ENCODE measurements at regions not wholly inside any gene's neighbourhood (a gene's known extent, or its start where the extent isn't known, plus 50 kb on each side); places are given as distances from the start of the nearest gene placed in this dataset.
"Not testable (repeated sequence)": the region's sequence is repeated elsewhere in the genome, so short reads cannot be mapped to it uniquely, and the experiment has no call there.

GRCh38 chr1:99374109-99374508 is 109.8 kb downstream of the PLPPR4 start:
- DNase-seq (ENCODE audit: low read depth): no peak
- H3K4me3 ChIP-seq (ENCODE audit: low read depth, low read length): no peak overlapping the region
- TF ChIP-seq, protein P1, sequence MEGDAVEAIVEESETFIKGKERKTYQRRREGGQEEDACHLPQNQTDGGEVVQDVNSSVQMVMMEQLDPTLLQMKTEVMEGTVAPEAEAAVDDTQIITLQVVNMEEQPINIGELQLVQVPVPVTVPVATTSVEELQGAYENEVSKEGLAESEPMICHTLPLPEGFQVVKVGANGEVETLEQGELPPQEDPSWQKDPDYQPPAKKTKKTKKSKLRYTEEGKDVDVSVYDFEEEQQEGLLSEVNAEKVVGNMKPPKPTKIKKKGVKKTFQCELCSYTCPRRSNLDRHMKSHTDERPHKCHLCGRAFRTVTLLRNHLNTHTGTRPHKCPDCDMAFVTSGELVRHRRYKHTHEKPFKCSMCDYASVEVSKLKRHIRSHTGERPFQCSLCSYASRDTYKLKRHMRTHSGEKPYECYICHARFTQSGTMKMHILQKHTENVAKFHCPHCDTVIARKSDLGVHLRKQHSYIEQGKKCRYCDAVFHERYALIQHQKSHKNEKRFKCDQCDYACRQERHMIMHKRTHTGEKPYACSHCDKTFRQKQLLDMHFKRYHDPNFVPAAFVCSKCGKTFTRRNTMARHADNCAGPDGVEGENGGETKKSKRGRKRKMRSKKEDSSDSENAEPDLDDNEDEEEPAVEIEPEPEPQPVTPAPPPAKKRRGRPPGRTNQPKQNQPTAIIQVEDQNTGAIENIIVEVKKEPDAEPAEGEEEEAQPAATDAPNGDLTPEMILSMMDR (conservative IDR thresholded peaks at IDR 0.05; ENCODE audit: low read depth, low read length): no peak

GRCh38 chr1:99374693-99375092 is 110.4 kb downstream of the PLPPR4 start:
- DNase-seq (ENCODE audit: low read depth); H3K4me3 ChIP-seq (ENCODE audit: low read depth, low read length): not testable (repeated sequence)

DNA sequence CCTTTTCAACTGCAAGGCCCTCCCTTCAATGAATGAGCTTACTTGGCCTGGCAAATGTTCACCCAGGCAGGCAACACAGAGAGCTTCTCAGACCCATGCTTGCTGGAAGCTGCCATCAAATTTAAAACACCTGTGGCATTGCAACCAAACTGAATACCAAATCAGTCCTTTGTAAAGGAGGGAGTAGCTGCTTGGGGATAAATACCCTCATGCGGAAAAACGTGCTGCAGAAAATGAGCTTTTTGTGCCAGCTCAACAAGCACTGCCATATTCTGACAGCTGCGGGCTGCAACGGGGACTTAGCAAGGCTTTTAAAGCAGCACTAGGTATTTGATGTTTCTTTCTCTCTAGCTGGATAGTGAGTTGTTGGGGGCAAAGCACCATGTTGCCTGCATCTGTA is 119.7 kb downstream of the PLPPR4 start:
- no peak for DNase-seq (ENCODE audit: low read depth)
- TF ChIP-seq, protein P1 (conservative IDR thresholded peaks at IDR 0.05; ENCODE audit: low read depth, low read length): no peak

DNA sequence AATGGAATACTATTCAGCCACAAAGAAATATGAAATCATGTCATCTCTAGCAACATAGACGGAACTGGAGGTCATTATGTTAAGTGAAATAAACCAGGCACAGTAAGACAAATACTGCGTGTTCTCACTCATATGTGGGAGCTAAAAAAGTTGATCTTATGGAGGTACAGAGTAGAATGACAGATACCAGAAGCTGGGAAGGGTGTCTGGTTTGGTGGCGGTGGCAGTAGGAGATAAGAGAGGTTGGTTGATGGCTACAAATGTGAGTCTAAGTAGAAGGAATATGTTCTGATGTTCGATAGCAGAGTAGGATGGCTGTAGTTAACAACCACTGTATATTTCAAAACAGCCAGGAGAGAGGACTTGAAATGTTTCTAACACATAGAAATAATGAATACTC is 121.6 kb downstream of the PLPPR4 start:
- H3K4me3 ChIP-seq (ENCODE audit: low read depth, low read length): no peak overlapping the region
- TF ChIP-seq, protein P1 (conservative IDR thresholded peaks at IDR 0.05; ENCODE audit: low read depth, low read length): no peak
- DNase-seq (ENCODE audit: low read depth): no peak

More for the DNA sequence above, 119.7 kb downstream of the PLPPR4 start:
- no peak overlapping the region for H3K4me3 ChIP-seq (ENCODE audit: low read depth, low read length)

DNA sequence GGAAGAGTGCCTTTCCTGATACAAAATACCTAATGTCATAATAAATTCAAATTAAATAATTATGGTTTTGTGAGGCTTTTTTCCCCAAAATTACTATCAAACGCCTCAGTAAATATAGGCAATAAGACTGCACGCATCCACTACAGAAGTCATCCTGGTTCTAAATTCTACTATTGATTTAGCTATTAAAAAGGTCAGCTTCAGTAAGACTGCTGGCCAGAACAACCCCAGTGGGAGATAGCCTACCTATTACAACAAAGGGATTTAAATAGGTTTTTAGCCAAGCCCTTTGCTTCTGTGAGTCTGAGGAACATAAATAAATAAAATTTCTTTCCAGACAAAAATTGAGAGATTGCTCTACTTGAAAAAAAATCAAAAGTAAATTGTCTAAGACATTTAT is 132.1 kb downstream of the PLPPR4 start:
- H3K4me3 ChIP-seq (ENCODE audit: low read depth, low read length): no peak overlapping the region
- no peak for DNase-seq (ENCODE audit: low read depth)
- TF ChIP-seq, protein P1 (conservative IDR thresholded peaks at IDR 0.05; ENCODE audit: low read depth, low read length): no peak

DNA sequence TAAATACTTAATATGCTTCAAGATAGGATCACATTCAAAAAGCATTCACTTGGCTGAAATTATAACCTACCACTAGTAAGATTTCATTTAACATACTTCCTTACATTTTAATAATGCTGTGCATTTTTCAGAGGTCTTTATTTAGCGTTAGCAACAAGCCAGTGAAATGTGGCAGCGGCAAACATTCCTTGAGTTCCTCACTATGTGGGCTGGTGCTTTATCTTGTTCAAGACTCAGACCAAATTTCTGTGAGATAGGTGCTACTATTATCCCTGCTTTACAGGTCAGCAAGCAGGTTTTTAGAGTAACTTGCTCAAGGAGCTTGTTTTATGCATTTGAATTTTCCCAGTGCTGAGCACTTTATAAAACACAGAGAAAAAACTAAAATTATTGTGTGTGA is 132.7 kb downstream of the PLPPR4 start:
- no peak overlapping the region for H3K4me3 ChIP-seq (ENCODE audit: low read depth, low read length)
- DNase-seq (ENCODE audit: low read depth): peak; percentile 34
- TF ChIP-seq, protein P1 (conservative IDR thresholded peaks at IDR 0.05; ENCODE audit: low read depth, low read length): no peak

GRCh38 chr1:99397863-99398262 is 133.6 kb downstream of the PLPPR4 start:
- H3K4me3 ChIP-seq (ENCODE audit: low read depth, low read length): no peak overlapping the region
- no peak for DNase-seq (ENCODE audit: low read depth)
- TF ChIP-seq, protein P1 (conservative IDR thresholded peaks at IDR 0.05; ENCODE audit: low read depth, low read length): no peak

DNA sequence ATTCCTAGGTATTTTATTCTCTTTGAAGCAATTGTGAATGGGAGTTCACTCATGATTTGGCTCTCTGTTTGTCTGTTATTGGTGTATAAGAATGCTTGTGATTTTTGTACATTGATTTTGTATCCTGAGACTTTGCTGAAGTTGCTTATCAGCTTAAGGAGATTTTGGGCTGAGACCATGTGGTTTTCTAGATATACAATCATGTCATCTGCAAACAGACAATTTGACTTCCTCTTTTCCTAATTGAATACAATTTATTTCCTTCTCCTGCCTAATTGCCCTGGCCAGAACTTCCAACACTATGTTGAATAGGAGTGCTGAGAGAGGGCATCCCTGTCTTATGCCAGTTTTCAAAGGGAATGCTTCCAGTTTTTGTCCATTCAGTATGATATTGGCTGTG is 137.3 kb downstream of the PLPPR4 start:
- H3K4me3 ChIP-seq (ENCODE audit: low read depth, low read length); DNase-seq (ENCODE audit: low read depth): not testable (repeated sequence)

- not testable (repeated sequence) for H3K4me3 ChIP-seq (ENCODE audit: low read depth, low read length); DNase-seq (ENCODE audit: low read depth)
Observed at GRCh38 chr1:99404399-99404798, 140.1 kb downstream of the PLPPR4 start.

GRCh38 chr1:99405325-99405724 is 141.0 kb downstream of the PLPPR4 start:
- H3K4me3 ChIP-seq (ENCODE audit: low read depth, low read length); DNase-seq (ENCODE audit: low read depth): not testable (repeated sequence)

Data from choroid plexus epithelial cell (primary cell).